ENCODE measurements at regions not wholly inside any gene's neighbourhood (a gene's known extent, or its start where the extent isn't known, plus 50 kb on each side); places are given as distances from the start of the nearest gene placed in this dataset.
"Not testable (repeated sequence)": the region's sequence is repeated elsewhere in the genome, so short reads cannot be mapped to it uniquely, and the experiment has no call there.

- peaks cover 5% of the 10 kb centered on the region for H3K4me1 Mint-ChIP-seq
- H3K36me3 Mint-ChIP-seq (ENCODE audit: low read depth) = no peaks in the 10 kb centered on the region
- no peak overlapping the region for H3K27ac Mint-ChIP-seq
- no peak overlapping the region for H3K4me3 Mint-ChIP-seq
- ATAC-seq (no peak), DNase-seq (no peak)
- peaks cover 22% of the 10 kb centered on the region for H3K27me3 Mint-ChIP-seq
- H3K9me3 Mint-ChIP-seq = no peaks in the 10 kb centered on the region
These were observed 145.0 kb downstream of the PSAT1 start for GRCh38 chr9:78441822-78442431.

- peaks cover 22% of the 10 kb centered on the region for H3K27me3 Mint-ChIP-seq
- H3K4me3 Mint-ChIP-seq; ATAC-seq; H3K9me3 Mint-ChIP-seq; DNase-seq; H3K36me3 Mint-ChIP-seq (ENCODE audit: low read depth); H3K4me1 Mint-ChIP-seq; H3K27ac Mint-ChIP-seq: not testable (repeated sequence)
These were observed 145.7 kb downstream of the PSAT1 start for GRCh38 chr9:78442577-78442976.

- Mint-ChIP-seq H3K4me3 (no peak overlapping the region), H3K36me3 (ENCODE audit: low read depth) (no peaks in the 10 kb centered on the region), H3K9me3 (no peaks in the 10 kb centered on the region), H3K27ac (no peak overlapping the region), H3K4me1 (peaks cover 5% of the 10 kb centered on the region), H3K27me3 (peaks cover 16% of the 10 kb centered on the region)
- DNase-seq (no peak), ATAC-seq (no peak)
These were observed 147.0 kb downstream of the PSAT1 start for GRCh38 chr9:78443946-78444345.

DNA sequence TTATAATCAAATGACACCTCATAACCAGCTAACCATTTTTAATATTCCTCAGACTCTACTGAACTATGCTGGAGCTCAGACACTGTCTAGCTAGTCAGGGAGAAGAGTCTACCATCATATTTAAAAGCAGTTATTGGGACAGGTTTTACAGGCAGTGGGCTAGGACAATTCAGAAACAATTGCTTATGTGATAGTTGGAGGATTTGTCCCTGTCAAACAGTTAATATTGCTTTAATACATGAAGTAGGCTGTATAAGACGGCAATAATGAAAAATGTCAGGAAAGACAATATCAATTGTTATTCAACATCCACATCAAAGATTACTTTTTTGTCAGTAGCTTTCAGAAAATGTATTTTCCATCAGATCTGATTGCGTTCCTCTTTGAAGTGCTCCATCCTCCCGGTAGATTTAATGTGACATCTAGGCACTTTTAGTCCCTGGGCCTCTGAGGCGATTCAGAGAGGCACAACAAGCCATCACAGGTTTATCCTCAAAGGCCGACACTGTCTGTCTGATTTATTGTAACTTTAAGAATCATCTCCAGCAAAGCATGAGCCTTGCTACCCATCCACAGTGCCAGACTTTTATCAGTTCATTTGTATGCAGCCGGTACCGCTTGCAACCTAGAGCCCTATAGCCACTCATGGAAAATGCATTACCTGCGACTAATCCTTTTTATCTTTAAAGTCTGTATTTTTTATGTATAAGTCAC is 152.2 kb downstream of the PSAT1 start:
- Mint-ChIP-seq H3K4me1 (no peaks in the 10 kb centered on the region), H3K27me3 (peaks cover 2% of the 10 kb centered on the region), H3K27ac (no peak overlapping the region), H3K36me3 (ENCODE audit: low read depth) (no peaks in the 10 kb centered on the region), H3K9me3 (no peaks in the 10 kb centered on the region), H3K4me3 (no peak overlapping the region)
- ATAC-seq (no peak), DNase-seq (no peak)

GRCh38 chr9:78453450-78453849 is 156.5 kb downstream of the PSAT1 start:
- H3K27ac Mint-ChIP-seq = no peak overlapping the region
- ATAC-seq = peak; percentile 36
- no peak overlapping the region for H3K4me3 Mint-ChIP-seq
- H3K36me3 Mint-ChIP-seq (ENCODE audit: low read depth) = no peaks in the 10 kb centered on the region
- H3K27me3 Mint-ChIP-seq = peaks cover 2% of the 10 kb centered on the region
- no peaks in the 10 kb centered on the region for H3K4me1 Mint-ChIP-seq
- H3K9me3 Mint-ChIP-seq = peaks cover 4% of the 10 kb centered on the region
- no peak for DNase-seq

DNA sequence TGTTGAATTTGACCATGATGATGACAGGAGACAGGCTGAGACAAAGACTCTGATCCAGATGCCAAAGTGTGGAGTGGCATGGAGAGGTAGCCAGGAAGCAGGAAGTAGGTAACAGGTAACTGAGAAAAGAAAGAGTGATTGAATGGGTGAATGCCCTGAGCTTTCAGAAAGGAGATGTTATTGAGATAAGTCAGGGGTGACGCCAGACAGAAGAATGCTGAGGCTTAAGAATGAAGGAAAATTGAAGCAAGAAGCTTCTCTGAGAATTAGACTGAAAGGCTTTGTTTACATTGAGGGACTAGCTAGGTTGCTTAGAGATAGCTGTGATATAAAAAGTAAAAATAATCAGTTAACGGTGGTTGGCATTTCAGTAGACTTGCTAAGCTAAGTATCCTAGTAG is 165.7 kb downstream of the PSAT1 start:
- no peaks in the 10 kb centered on the region for H3K36me3 Mint-ChIP-seq (ENCODE audit: low read depth)
- H3K4me1 Mint-ChIP-seq = no peaks in the 10 kb centered on the region
- H3K27me3 Mint-ChIP-seq = peaks cover 2% of the 10 kb centered on the region
- ATAC-seq = no peak
- H3K9me3 Mint-ChIP-seq = peaks cover 17% of the 10 kb centered on the region
- no peak overlapping the region for H3K27ac Mint-ChIP-seq
- H3K4me3 Mint-ChIP-seq = no peak overlapping the region
- no peak for DNase-seq

GRCh38 chr9:78463750-78464149 is 166.8 kb downstream of the PSAT1 start:
- DNase-seq = no peak
- Mint-ChIP-seq H3K4me3 (no peak overlapping the region), H3K27me3 (peaks cover 2% of the 10 kb centered on the region), H3K4me1 (no peaks in the 10 kb centered on the region), H3K27ac (no peak overlapping the region), H3K36me3 (ENCODE audit: low read depth) (no peaks in the 10 kb centered on the region), H3K9me3 (peaks cover 13% of the 10 kb centered on the region)
- no peak for ATAC-seq

DNA sequence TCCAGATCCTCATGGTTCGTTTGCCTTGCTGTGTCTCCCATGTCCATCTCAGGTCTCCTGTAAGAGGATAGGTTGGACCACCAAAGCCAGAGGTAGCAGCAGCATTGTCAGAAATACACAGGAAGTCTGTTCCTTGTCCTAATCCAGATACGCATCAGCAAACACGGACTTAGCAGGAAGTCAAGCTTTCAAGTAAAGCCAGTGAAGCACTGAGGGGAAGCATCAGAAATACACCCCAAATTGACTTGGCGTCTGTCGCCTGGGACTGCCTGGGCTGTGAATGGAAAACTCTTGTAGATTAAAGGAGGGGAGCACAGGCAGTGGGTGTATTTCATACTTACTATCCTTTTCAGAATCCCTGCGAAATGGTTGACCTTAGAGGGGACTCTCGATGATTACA is 171.3 kb downstream of the PSAT1 start:
- peaks cover 3% of the 10 kb centered on the region for H3K9me3 Mint-ChIP-seq
- peaks cover 2% of the 10 kb centered on the region for H3K27me3 Mint-ChIP-seq
- no peak overlapping the region for H3K27ac Mint-ChIP-seq
- no peak for DNase-seq
- H3K36me3 Mint-ChIP-seq (ENCODE audit: low read depth) = no peaks in the 10 kb centered on the region
- H3K4me1 Mint-ChIP-seq = no peaks in the 10 kb centered on the region
- no peak overlapping the region for H3K4me3 Mint-ChIP-seq
- ATAC-seq = no peak

- ATAC-seq (no peak), DNase-seq (no peak)
- no peaks in the 10 kb centered on the region for H3K4me1 Mint-ChIP-seq
- H3K27ac Mint-ChIP-seq = no peak overlapping the region
- H3K9me3 Mint-ChIP-seq = peaks cover 3% of the 10 kb centered on the region
- H3K36me3 Mint-ChIP-seq (ENCODE audit: low read depth) = no peaks in the 10 kb centered on the region
- peaks cover 2% of the 10 kb centered on the region for H3K27me3 Mint-ChIP-seq
- H3K4me3 Mint-ChIP-seq = no peak overlapping the region
These were observed 172.2 kb downstream of the PSAT1 start for GRCh38 chr9:78468974-78469576.

GRCh38 chr9:78470216-78470615 is 173.3 kb downstream of the PSAT1 start:
- H3K27me3 Mint-ChIP-seq = peaks cover 2% of the 10 kb centered on the region
- ATAC-seq (no peak), DNase-seq (no peak)
- H3K4me3 Mint-ChIP-seq = no peak overlapping the region
- H3K9me3 Mint-ChIP-seq = peaks cover 3% of the 10 kb centered on the region
- H3K36me3 Mint-ChIP-seq (ENCODE audit: low read depth) = no peaks in the 10 kb centered on the region
- no peak overlapping the region for H3K27ac Mint-ChIP-seq
- H3K4me1 Mint-ChIP-seq = no peaks in the 10 kb centered on the region

DNA sequence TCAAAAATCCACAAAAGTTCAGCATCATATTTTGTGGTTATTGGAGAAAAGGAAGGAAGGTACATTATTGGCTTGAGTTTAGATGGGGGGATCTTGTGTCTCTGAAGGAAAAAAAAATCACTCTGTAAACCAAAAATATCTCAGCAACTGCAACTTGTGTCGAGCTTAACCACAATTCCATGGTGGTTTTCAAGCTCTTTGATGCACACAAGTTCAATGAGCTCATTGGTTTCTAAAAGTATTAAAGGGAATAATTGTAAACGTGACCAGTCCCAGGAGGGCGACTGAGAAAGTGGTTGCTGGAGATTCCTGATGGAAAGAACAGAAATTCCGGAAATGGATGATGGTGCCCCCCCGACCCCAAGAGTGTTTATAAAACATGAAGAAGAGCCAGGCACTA is 173.8 kb downstream of the PSAT1 start:
- DNase-seq = no peak

DNA sequence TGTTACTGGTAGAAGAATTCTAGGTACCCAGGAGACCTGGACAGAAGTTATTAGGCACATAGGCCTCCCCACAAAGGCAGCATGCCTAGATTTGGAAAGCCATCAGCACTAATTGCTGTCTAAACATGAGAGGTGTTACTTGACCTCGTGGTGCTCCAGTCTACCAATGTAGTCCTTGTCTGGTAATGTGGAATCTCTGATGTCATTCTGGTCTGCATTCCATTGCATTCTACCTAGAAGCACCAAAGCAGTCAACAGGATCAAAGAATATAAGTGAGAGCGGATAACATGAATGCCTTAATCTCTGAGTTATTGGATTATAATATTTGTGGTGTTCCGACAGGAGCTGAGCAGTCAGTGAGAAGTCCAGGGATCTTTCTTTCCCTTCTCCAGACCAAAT is 175.2 kb downstream of the PSAT1 start:
- Mint-ChIP-seq H3K27me3 (no peaks in the 10 kb centered on the region), H3K4me1 (no peaks in the 10 kb centered on the region), H3K9me3 (peaks cover 3% of the 10 kb centered on the region), H3K36me3 (ENCODE audit: low read depth) (no peaks in the 10 kb centered on the region), H3K4me3 (no peak overlapping the region), H3K27ac (no peak overlapping the region)
- ATAC-seq (no peak), DNase-seq (no peak)

More for the DNA sequence above, 173.8 kb downstream of the PSAT1 start:
- ATAC-seq = no peak
- Mint-ChIP-seq H3K4me1 (no peaks in the 10 kb centered on the region), H3K9me3 (peaks cover 3% of the 10 kb centered on the region), H3K4me3 (no peak overlapping the region), H3K36me3 (ENCODE audit: low read depth) (no peaks in the 10 kb centered on the region), H3K27me3 (peaks cover 2% of the 10 kb centered on the region), H3K27ac (no peak overlapping the region)

- Mint-ChIP-seq H3K27ac (no peak overlapping the region), H3K27me3 (peaks cover 4% of the 10 kb centered on the region), H3K4me3 (no peak overlapping the region), H3K4me1 (no peaks in the 10 kb centered on the region), H3K36me3 (ENCODE audit: low read depth) (no peaks in the 10 kb centered on the region), H3K9me3 (peaks cover 13% of the 10 kb centered on the region)
- no peak for ATAC-seq
- no peak for DNase-seq
These were observed 182.5 kb downstream of the PSAT1 start for GRCh38 chr9:78479441-78479840.

- DNase-seq (no peak), ATAC-seq (no peak)
- no peaks in the 10 kb centered on the region for H3K36me3 Mint-ChIP-seq (ENCODE audit: low read depth)
- no peak overlapping the region for H3K27ac Mint-ChIP-seq
- H3K9me3 Mint-ChIP-seq = peaks cover 8% of the 10 kb centered on the region
- peaks cover 4% of the 10 kb centered on the region for H3K27me3 Mint-ChIP-seq
- H3K4me1 Mint-ChIP-seq = no peaks in the 10 kb centered on the region
- no peak overlapping the region for H3K4me3 Mint-ChIP-seq
These were observed 189.7 kb downstream of the PSAT1 start for GRCh38 chr9:78486661-78487060.

GRCh38 chr9:78490231-78490630 is 193.3 kb downstream of the PSAT1 start:
- H3K27ac Mint-ChIP-seq = no peak overlapping the region
- peaks cover 2% of the 10 kb centered on the region for H3K27me3 Mint-ChIP-seq
- H3K4me3 Mint-ChIP-seq = no peak overlapping the region
- ATAC-seq (no peak), DNase-seq (no peak)
- no peaks in the 10 kb centered on the region for H3K4me1 Mint-ChIP-seq
- H3K9me3 Mint-ChIP-seq = no peaks in the 10 kb centered on the region
- H3K36me3 Mint-ChIP-seq (ENCODE audit: low read depth) = no peaks in the 10 kb centered on the region

Data from activated naive CD8-positive, alpha-beta T cell treated with anti-CD3 and anti-CD28 coated beads, Interleukin-2, amount 50 U/mL, for 24 hours (primary cell).